HT1080 (cell line): ENCODE measurements at regions not wholly inside any gene's neighbourhood (a gene's known extent, or its start where the extent isn't known, plus 50 kb on each side); places are given as distances from the start of the nearest gene placed in this dataset.

Source experiments
- DNase-seq: peaks from one replicate; pipeline ENCODE4 v3.0.0-alpha.2; 2015; ENCODE audit warnings: low read depth

- no peak for DNase-seq
Observed at GRCh38 chr3:41094351-41094750, 105.0 kb upstream of the CTNNB1 start.

GRCh38 chr3:41095702-41096101 lies 103.6 kb upstream of the CTNNB1 start:
- DNase-seq, result peak; percentile 8

- no peak for DNase-seq
Observed at GRCh38 chr3:41097896-41098496, 101.3 kb upstream of the CTNNB1 start.

- DNase-seq, result no peak
Observed at GRCh38 chr3:41101231-41101630, 98.1 kb upstream of the CTNNB1 start.

GRCh38 chr3:41102053-41102556 lies 97.2 kb upstream of the CTNNB1 start:
- peak; percentile 48 for DNase-seq

- no peak for DNase-seq
Observed at GRCh38 chr3:41102750-41103149, 96.6 kb upstream of the CTNNB1 start.

GRCh38 chr3:41103200-41103599 lies 96.1 kb upstream of the CTNNB1 start:
- no peak for DNase-seq

- no peak for DNase-seq
Observed at GRCh38 chr3:41104147-41104546, 95.2 kb upstream of the CTNNB1 start.

- no peak for DNase-seq
Observed at GRCh38 chr3:41106691-41107090, 92.6 kb upstream of the CTNNB1 start.

- no peak for DNase-seq
Observed at GRCh38 chr3:41111011-41111410, 88.3 kb upstream of the CTNNB1 start.

- no peak for DNase-seq
Observed at GRCh38 chr3:41112466-41112865, 86.8 kb upstream of the CTNNB1 start.

- no peak for DNase-seq
Observed at GRCh38 chr3:41115069-41115468, 84.2 kb upstream of the CTNNB1 start.

- DNase-seq, result no peak
Observed at GRCh38 chr3:41116851-41117250, 82.5 kb upstream of the CTNNB1 start.

- peak; percentile 97 for DNase-seq
Observed at GRCh38 chr3:41117398-41117870, 81.9 kb upstream of the CTNNB1 start.

- no peak for DNase-seq
Observed at GRCh38 chr3:41118461-41119390, 80.6 kb upstream of the CTNNB1 start.

GRCh38 chr3:41120460-41120859 lies 78.8 kb upstream of the CTNNB1 start:
- no peak for DNase-seq

GRCh38 chr3:41125258-41125657 lies 74.0 kb upstream of the CTNNB1 start:
- peak; percentile 33 for DNase-seq

- DNase-seq, result no peak
Observed at GRCh38 chr3:41126472-41126871, 72.8 kb upstream of the CTNNB1 start.

GRCh38 chr3:41126961-41127360 lies 72.3 kb upstream of the CTNNB1 start:
- DNase-seq, result no peak

- no peak for DNase-seq
Observed at GRCh38 chr3:41127414-41127813, 71.9 kb upstream of the CTNNB1 start.

- DNase-seq, result no peak
Observed at GRCh38 chr3:41129731-41130130, 69.6 kb upstream of the CTNNB1 start.

- DNase-seq, result peak; percentile 48
Observed at GRCh38 chr3:41131224-41131623, 68.1 kb upstream of the CTNNB1 start.
